GM13977 (cell line): ENCODE measurements at regions not wholly inside any gene's neighbourhood (a gene's known extent, or its start where the extent isn't known, plus 50 kb on each side); places are given as distances from the start of the nearest gene placed in this dataset.

Experiments
- DNase-seq: peaks from one replicate; pipeline ENCODE4 v3.0.0; 2012; ENCODE audit warnings: low spot score
- in situ Hi-C: fragments of 300-500 bp; cut with MboI; formaldehyde crosslinking; loops from one replicate; pipeline ENCODE4 v1.12.0; 2022; ENCODE audit warnings: low sequenced_read_pairs, low pct_unique_long_range_greater_than_20kb, mixed read lengths, inconsistent platforms; ENCODE audit not compliant: unreplicated experiment
- TF ChIP-seq, protein P1 (sequence below): IDR thresholded peaks from 2 replicates; pipeline ENCODE4 v1.5.1; 2012; ENCODE audit warnings: mild to moderate bottlenecking, control low read depth; ENCODE audit not compliant: insufficient read depth; ENCODE audit errors: extremely low read depth, missing control alignments

DNA sequence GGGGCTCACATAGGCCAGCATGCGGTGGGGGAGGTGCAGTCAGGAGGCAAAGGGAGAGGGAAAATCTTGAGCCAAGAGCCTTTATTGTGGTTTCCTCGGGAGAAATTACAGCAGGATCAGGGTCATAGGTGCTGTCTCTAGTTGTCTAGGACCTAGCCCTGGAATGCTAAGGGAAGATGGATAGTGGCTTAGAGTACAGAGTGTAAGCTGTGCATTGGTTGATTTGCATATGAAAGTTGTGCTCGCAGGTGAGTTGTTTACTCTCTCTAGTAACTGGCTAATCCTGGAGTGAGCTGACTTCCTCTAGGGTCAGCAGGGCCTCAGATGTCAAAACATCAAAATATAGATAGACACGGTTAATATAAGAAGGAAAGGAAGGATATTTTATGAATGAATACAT is 877.7 kb downstream of the TLE4 start:
- in situ Hi-C loops, result no loop called here
- TF ChIP-seq, protein P1, sequence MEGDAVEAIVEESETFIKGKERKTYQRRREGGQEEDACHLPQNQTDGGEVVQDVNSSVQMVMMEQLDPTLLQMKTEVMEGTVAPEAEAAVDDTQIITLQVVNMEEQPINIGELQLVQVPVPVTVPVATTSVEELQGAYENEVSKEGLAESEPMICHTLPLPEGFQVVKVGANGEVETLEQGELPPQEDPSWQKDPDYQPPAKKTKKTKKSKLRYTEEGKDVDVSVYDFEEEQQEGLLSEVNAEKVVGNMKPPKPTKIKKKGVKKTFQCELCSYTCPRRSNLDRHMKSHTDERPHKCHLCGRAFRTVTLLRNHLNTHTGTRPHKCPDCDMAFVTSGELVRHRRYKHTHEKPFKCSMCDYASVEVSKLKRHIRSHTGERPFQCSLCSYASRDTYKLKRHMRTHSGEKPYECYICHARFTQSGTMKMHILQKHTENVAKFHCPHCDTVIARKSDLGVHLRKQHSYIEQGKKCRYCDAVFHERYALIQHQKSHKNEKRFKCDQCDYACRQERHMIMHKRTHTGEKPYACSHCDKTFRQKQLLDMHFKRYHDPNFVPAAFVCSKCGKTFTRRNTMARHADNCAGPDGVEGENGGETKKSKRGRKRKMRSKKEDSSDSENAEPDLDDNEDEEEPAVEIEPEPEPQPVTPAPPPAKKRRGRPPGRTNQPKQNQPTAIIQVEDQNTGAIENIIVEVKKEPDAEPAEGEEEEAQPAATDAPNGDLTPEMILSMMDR, result no peak
- no peak for DNase-seq

DNA sequence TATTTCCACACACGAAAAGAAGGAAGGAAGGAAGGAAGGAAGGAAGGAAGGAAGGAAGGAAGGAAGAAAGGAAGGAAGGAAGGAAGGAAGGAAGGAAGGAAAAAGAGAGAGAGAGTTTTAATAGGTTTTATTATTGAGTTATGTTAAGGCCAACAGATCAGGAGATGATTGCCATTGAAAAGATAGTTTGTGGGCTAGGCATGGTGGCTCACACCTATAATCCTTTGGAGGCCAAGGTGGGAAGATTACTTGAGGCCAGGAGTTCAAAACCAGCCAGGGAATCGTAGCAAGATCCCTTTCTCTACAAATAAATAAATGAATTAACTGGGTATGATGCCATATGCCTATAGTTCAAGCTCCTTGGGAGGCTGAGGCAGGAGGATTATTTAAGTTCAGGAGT is 877.2 kb downstream of the TLE4 start:
- no peak for DNase-seq
- TF ChIP-seq, protein P1, result no peak
- in situ Hi-C loops, result no loop called here

DNA sequence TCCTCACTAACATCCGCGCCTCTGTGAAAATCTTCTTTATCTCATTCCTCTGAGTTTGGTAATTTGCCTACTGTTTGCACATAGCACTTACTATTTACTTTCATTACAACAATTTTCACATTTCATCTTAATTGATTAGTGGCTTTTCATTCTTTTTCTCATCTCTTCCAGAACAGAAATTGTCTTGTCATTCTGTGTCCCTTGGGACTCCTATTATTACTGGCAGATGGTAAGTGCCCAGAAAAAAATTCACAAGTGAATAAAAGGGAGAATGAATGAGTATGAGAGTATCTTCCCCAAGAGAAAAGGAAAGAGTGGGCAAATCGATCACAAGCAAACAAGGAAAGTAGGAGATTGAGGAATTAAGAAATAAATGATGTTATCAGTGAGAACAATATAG is 876.1 kb downstream of the TLE4 start:
- in situ Hi-C loops, result no loop called here
- TF ChIP-seq, protein P1, result no peak
- no peak for DNase-seq

DNA sequence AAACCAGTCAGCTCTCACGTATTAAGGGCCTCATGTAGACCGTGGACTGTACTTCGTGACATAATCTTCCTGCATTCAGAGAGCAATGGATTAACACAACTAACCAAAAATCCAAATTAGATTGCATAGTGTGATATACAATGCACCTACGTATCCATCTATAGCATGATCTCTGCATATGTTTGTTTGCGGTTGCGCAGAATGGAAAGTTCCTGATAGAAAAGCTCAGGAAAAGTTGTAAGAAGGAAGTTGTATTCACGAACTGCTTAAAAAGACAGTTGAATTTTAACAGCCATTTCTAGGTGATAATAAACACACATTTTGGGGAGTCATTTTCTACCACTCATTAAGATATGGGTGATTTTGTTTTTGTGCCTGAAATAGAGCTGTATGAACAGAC is 869.0 kb downstream of the TLE4 start:
- DNase-seq, result no peak
- TF ChIP-seq, protein P1, result no peak
- in situ Hi-C loops, result no loop called here

DNA sequence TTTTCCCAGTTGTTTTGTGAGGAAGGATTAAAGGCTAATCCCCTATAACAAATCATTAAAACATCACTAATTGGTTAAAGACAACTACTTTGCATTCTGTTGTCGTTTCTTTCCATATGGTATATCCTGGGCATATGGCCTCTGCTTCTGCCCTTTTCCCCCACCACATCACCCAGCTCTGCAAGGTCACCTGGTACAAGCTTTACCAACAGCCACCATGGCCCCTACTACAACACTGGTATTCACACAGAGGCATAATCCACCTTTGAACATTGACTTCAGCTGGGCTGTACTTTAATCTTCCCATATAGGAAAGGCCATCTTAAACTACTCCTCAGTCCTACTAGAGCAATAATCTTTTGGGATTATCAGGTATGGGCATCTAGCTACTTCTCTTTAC is 866.1 kb downstream of the TLE4 start:
- DNase-seq, result no peak
- in situ Hi-C loops, result no loop called here
- TF ChIP-seq, protein P1, result no peak

DNA sequence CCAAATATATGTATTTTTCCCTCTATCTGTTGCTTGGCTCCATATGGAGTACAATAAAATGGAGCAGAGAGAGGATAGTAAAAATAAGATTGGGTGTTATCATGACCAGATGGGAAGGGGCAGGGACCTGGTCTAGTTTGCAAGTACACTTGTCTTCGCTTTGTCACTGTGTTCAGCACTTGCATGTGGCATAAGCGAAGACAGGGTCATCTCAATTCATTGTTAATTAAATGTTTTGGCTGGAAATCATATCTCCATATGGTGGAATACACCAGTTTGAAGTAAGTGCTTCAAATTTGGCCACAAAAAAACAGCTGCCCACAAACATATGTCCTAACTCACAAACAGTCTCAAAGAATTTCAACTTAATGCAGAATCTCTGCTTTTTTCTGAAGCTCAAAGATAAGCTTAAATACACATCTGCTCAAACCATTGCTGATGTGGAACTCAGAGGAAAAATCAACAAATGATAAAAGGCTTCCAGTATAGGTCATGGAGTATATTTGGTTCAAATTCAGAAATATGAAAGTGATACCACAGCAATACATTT is 865.4 kb downstream of the TLE4 start:
- in situ Hi-C loops, result no loop called here
- TF ChIP-seq, protein P1, result no peak
- DNase-seq, result no peak

DNA sequence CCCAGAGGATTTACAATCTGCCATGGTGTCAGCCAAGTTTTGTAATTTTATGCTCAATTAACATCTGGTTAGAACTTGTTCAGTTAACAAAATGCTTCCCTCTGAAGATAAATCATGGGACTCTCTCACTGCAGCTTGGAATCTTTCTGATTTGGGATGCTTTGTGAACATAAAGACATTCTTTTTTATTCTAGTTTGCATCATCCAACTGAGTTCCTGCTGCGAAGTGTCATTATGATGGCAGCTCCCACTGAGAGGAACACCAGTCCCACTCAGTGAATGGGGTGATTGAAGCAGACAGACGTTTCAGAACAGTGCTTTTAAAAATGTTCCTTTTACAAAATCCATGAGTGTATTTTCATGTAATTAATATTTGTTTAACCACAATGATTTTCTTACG is 863.8 kb downstream of the TLE4 start:
- in situ Hi-C loops, result no loop called here
- DNase-seq, result no peak
- TF ChIP-seq, protein P1, result no peak
